K562 (cell line): ENCODE measurements at regions not wholly inside any gene's neighbourhood (a gene's known extent, or its start where the extent isn't known, plus 50 kb on each side); places are given as distances from the start of the nearest gene placed in this dataset.

ENCODE experiments used
- ATAC-seq: fragments of 200-7000 bp; cut with Tn5 transposase; 3 replicates; pipeline ENCODE4 v1.9.1; 2020; ENCODE audit warnings: moderate library complexity
- BruUV-seq: library from RNA; stranded (reverse); fragments of 400-500 nt; replicated peaks from 2 replicates; lab custom pipeline; 2021; lab: Mats Ljungman, UMichigan
- CTCF ChIA-PET: fragments of 300-600 bp; formaldehyde crosslinking; extraction: SDS; loops from one replicate; lab custom pipeline; 2021; ENCODE audit warnings: low intra/inter-chr PET ratio; lab: Yijun Ruan, JAX
- POLR2A ChIA-PET: fragments of 300-600, 350-650 bp; sonication (Branson Sonifier 250); formaldehyde crosslinking; extraction: SDS; loops from one replicate; lab custom pipeline; 2021; ENCODE audit warnings: antibody characterized with exemption, inconsistent platforms; lab: Yijun Ruan, JAX
- DNase-seq, 4 experiments: peaks; one replicate each; pipeline versions ENCODE4 v3.0.0 to v3.0.0-alpha.2; 2011 to 2018; ENCODE audit warnings: low spot score in 3 of 4, mixed read lengths in 3 of 4; ENCODE audit errors: extremely low read depth in 1 of 4
- FAIRE-seq: peaks from 2 replicates; lab custom pipeline; 2011; peaks lifted over from hg19 to GRCh38; lab: Jason Lieb, UNC
- H2AFZ ChIP-seq: 2 replicates; pipeline ENCODE4 v1.6.0; 2011; ENCODE audit warnings: low read depth, low read length, control low read depth, inconsistent platforms
- H3K27ac ChIP-seq: fragments of 200-600 bp; 3 replicates; pipeline ENCODE4 v1.8.0; 2011; ENCODE audit warnings: low read depth, mild to moderate bottlenecking, control low read depth, inconsistent platforms, low read length, moderate library complexity, mixed read lengths; ENCODE audit errors: extremely low read depth
- H3K27me3 ChIP-seq, 2 experiments: fragments of 300-600 bp in 1 of 2; 2 replicates in 1 of 2; 3 replicates in 1 of 2; pipeline versions ENCODE4 v1.6.0 to v1.8.0; 2011; ENCODE audit warnings: inconsistent platforms in 2 of 2, low read length in 2 of 2, mild to moderate bottlenecking in 1 of 2, mixed read lengths in 1 of 2, moderate library complexity in 1 of 2; ENCODE audit not compliant: control insufficient read depth in 2 of 2, insufficient read depth in 2 of 2
- H3K36me3 ChIP-seq: fragments of 300-600 bp; 3 replicates; pipeline ENCODE4 v1.8.0; 2011; ENCODE audit warnings: mild to moderate bottlenecking, low read length, inconsistent platforms; ENCODE audit not compliant: control insufficient read depth, insufficient read depth
- H3K4me1 ChIP-seq, 2 experiments: fragments of 200-600 bp in 1 of 2; replicated peaks in 1 of 2; 2 replicates in 1 of 2; 3 replicates in 1 of 2; pipeline versions ENCODE4 v1.5.1 to v1.8.0; 2011; ENCODE audit warnings: inconsistent platforms in 2 of 2, low read length in 2 of 2, mild to moderate bottlenecking in 1 of 2, mixed read lengths in 1 of 2, moderate library complexity in 1 of 2; ENCODE audit not compliant: control insufficient read depth in 2 of 2, insufficient read depth in 2 of 2
- H3K4me2 ChIP-seq: 2 replicates; pipeline ENCODE4 v1.6.1; 2011; ENCODE audit warnings: low read length, control low read depth, inconsistent platforms, mixed read lengths; ENCODE audit not compliant: insufficient read depth
- H3K4me3 ChIP-seq: fragments of 200-600 bp; sonication (generic), shearing (Covaris generic); 2 replicates; pipeline ENCODE4 v1.5.1; 2016; ENCODE audit warnings: control low read depth, inconsistent platforms
- H3K79me2 ChIP-seq: fragments of 200-600 bp; 3 replicates; pipeline ENCODE4 v1.8.0; 2011; ENCODE audit warnings: low read length, inconsistent platforms; ENCODE audit not compliant: control insufficient read depth, insufficient read depth
- H3K9ac ChIP-seq, 2 experiments: 2 replicates each; pipeline versions ENCODE4 v1.6.0 to v1.6.1; 2011; ENCODE audit warnings: low read depth in 2 of 2, low read length in 2 of 2, control low read depth in 1 of 2, inconsistent platforms in 1 of 2, mild to moderate bottlenecking in 1 of 2, mixed read lengths in 1 of 2; ENCODE audit not compliant: insufficient read depth in 1 of 2
- H3K9me1 ChIP-seq: one replicate; pipeline ENCODE4 v1.6.0; 2011; ENCODE audit warnings: inconsistent platforms, mild to moderate bottlenecking, low read length, moderate library complexity; ENCODE audit not compliant: control insufficient read depth, insufficient read depth
- H3K9me3 ChIP-seq: replicated peaks from 2 replicates; pipeline ENCODE4 v1.5.1; 2011; ENCODE audit warnings: low read depth, low read length, inconsistent platforms; ENCODE audit not compliant: control insufficient read depth, insufficient read depth
- H4K20me1 ChIP-seq: replicated peaks from 2 replicates; pipeline ENCODE4 v1.6.1; 2011; ENCODE audit warnings: low read length, inconsistent platforms, mixed read lengths; ENCODE audit not compliant: control insufficient read depth, insufficient read depth
- CC2D1A ChIP-seq: fragments of 450-650 bp; IDR thresholded peaks from 2 replicates; pipeline ENCODE4 v1.6.1; 2017; ENCODE audit warnings: mild to moderate bottlenecking
- PHB2 ChIP-seq: fragments of 450-650 bp; IDR thresholded peaks from 2 replicates; pipeline ENCODE4 v1.6.1; 2017; ENCODE audit warnings: low read depth
- POU5F1 ChIP-seq: fragments of 150-350 bp; IDR thresholded peaks from 2 replicates; pipeline ENCODE4 v1.6.1; 2014; ENCODE audit warnings: borderline replicate concordance, low read length, low read depth, mild to moderate bottlenecking; ENCODE audit not compliant: partially characterized antibody
- RAD21 ChIP-seq, 2 experiments: fragments of 250-450 bp in 1 of 2; fragments of 450-650 bp in 1 of 2; sonication (Bioruptor Pico) in 1 of 2; formaldehyde crosslinking in 1 of 2; IDR thresholded peaks in 1 of 2; conservative IDR thresholded peaks in 1 of 2; 2 replicates each; pipeline versions ENCODE4 v1.4.0 to v1.8.0; 2020 to 2022; ENCODE audit warnings: mild to moderate bottlenecking in 2 of 2, moderate library complexity in 1 of 2
- TCF7L2 ChIP-seq: fragments of 150-350 bp; IDR thresholded peaks from 2 replicates; pipeline ENCODE4 v1.6.1; 2016; ENCODE audit warnings: low read depth, mild to moderate bottlenecking, low read length, moderate library complexity
- UBTF ChIP-seq, 2 experiments: IDR thresholded peaks; 2 replicates each; pipeline ENCODE4 v1.6.1; 2012; ENCODE audit warnings: improper control_type of control experiment in 2 of 2, low read depth in 2 of 2, low read length in 2 of 2, borderline replicate concordance in 1 of 2
- ZNF551 ChIP-seq: fragments of 250-450 bp; sonication (Bioruptor Pico); IDR thresholded peaks from 2 replicates; pipeline ENCODE4 v1.5.0; 2021; ENCODE audit warnings: mild to moderate bottlenecking, moderate library complexity
- ZNF75A ChIP-seq: fragments of 450-650 bp; formaldehyde crosslinking; IDR thresholded peaks from 2 replicates; pipeline ENCODE4 v1.4.0; 2020; ENCODE audit warnings: mild to moderate bottlenecking
- WGBS: fragments of 100-300 bp; shearing (Covaris generic); methylation state at CpG from one replicate; pipeline ENCODE4 v1.1.6; 2016; ENCODE audit warnings: low coverage, mixed read lengths; ENCODE audit not compliant: insufficient coverage; ENCODE audit errors: missing lambda C conversion rate; 5-methylcytosine and 5-hydroxymethylcytosine counted together
- in situ Hi-C: fragments of 300-500 bp; cut with MboI; formaldehyde crosslinking; loops from 4 replicates; pipeline ENCODE4 v1.15.0; 2018; ENCODE audit warnings: inconsistent platforms, mixed read lengths
- intact Hi-C: fragments of 100-400 bp; cut with micrococcal nuclease; formaldehyde crosslinking; loops from 2 replicates; pipeline ENCODE4 v1.14.2; 2022

- intact Hi-C loops: no loop called here
- no TSS peak for BruUV-seq
- WGBS: 0% methylated on average over 1 of the region's 1 CpG
- Histone ChIP-seq H3K27me3 (no peaks in the 10 kb centered on the region), H2AFZ (no peak overlapping the region), H3K9me3 (no peaks in the 10 kb centered on the region), H3K9ac (no peak overlapping the region), H3K9me1 (no peaks in the 10 kb centered on the region), H4K20me1 (no peaks in the 10 kb centered on the region), H3K27ac (no peak overlapping the region), H3K4me2 (no peak overlapping the region), H3K36me3 (no peaks in the 10 kb centered on the region), H3K4me1 (no peaks in the 10 kb centered on the region), H3K79me2 (no peaks in the 10 kb centered on the region), H3K4me3 (no peak overlapping the region)
- no peak for FAIRE-seq
- POLR2A ChIA-PET: no interaction called here
- ATAC-seq: no peak
- no peak for DNase-seq
- TF ChIP-seq PHB2 (no peak), UBTF (IDR thresholded peaks at IDR 0.05; ENCODE audit: borderline replicate concordance in 1 of 2, low read depth in 2 of 2, low read length in 2 of 2) (no peak), ZNF551 (CRISPR knock-in tag) (no peak), CC2D1A (no peak), POU5F1 (no peak), TCF7L2 (no peak), ZNF75A (CRISPR knock-in tag) (no peak), RAD21 (CRISPR knock-in tag; conservative IDR thresholded peaks at IDR 0.05 in 1 of 2, IDR thresholded peaks at IDR 0.05 in 1 of 2) (no peak)
- CTCF ChIA-PET: no interaction called here
- in situ Hi-C loops: no loop called here
Observed at GRCh38 chr13:54682184-54682583, 1653.6 kb downstream of the OLFM4 start.
